HG03159 (cell line): ENCODE measurements at regions not wholly inside any gene's neighbourhood (a gene's known extent, or its start where the extent isn't known, plus 50 kb on each side); places are given as distances from the start of the nearest gene placed in this dataset.
"Not testable (repeated sequence)": the region's sequence is repeated elsewhere in the genome, so short reads cannot be mapped to it uniquely, and the experiment has no call there.

Source experiments
- ATAC-seq: cut with Tn5 transposase; IDR thresholded peaks from one replicate; pipeline ENCODE4 v1.9.1; 2021; ENCODE audit warnings: mild to moderate bottlenecking, moderate library complexity; ENCODE audit not compliant: unreplicated experiment

DNA sequence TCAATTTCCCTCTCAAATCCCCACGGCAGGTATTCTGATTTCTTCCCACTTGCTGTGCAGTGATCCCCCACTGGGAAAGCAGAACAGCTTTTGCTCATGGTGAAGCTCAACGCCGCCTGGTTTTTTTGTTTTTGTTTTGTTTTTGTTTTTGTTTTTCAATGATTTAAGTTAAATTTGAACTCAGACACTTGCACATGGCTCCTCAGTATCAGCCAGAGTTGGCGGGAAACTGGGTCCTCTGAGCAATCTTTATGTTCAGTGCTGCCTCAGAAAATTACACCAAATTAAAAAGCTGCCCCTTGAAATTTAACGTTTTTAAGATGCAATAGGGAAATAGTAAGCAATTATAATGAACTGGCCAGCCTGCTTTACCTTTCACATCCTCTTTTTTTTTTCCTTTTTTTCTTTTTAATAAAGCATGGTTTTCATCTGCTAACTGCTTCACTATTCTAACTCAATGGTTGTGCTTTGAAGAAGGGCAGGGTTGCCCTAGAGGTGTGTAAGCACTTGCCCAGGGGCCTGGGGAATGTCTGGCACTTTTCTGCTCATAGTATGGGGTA lies 277.0 kb upstream of the HNRNPA3 start:
- ATAC-seq = no peak

- no peak for ATAC-seq
Measured at GRCh38 chr2:176936410-176936809, 276.2 kb upstream of the HNRNPA3 start.

DNA sequence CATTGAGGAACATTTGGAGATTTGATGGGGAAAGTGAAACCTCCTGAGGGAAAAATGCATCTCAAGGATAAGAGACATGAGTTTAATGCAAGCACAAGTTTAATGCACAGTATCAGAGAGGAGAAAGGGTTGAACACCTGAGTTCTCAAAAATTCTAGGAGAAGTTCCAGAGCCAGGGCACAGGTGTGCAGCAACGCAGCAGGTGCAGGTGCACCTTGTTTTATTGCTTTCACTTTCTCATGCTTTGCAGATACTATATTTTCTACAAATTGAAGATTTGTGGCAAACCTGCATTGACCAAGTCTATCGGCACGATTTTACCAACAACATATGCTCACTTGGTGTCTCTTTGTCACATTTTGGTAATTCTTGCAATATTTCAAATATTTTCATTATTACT lies 267.6 kb upstream of the HNRNPA3 start:
- no peak for ATAC-seq

DNA sequence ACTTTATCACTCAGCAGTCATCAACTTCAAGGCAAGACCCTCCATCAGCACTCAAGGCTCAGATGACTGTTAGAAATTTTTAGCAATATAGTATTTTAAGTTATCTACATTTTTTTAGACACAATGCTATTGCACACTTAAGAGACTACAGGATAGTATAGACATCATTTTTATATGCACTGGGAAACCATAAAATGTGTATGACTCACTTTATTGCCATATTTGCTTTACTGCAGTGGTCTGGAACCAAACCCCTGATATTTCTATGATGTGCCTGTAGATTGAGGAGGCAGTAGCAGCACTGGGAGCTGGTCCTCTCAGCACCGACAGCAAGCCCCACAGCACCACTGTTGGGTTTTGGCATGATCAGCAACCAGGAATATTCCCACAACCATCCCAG lies 264.8 kb upstream of the HNRNPA3 start:
- no peak for ATAC-seq

- not testable (repeated sequence) for ATAC-seq
Measured at GRCh38 chr2:176951218-176951617, 261.4 kb upstream of the HNRNPA3 start.

GRCh38 chr2:176956791-176957190 lies 255.8 kb upstream of the HNRNPA3 start:
- no peak for ATAC-seq

DNA sequence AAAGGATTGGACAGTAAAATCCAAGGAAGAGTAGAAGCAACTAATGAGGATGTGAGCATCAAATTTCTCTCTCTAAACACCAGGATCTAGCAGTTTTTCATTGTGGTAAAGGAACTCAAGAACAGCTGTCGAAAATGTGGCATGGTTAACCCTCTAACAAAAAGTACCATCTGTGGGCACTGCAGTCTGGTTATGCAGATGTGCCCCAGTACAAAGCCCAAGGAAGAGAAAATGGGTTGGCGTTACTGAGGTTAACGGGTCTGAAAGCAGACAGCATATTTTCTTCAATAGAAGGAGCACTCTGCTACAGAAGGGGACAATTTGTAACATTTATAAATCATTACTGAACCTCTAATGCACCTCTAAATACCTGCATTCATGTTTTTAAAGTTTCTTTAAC lies 253.0 kb upstream of the HNRNPA3 start:
- no peak for ATAC-seq

GRCh38 chr2:176960061-176960460 lies 252.5 kb upstream of the HNRNPA3 start:
- no peak for ATAC-seq

DNA sequence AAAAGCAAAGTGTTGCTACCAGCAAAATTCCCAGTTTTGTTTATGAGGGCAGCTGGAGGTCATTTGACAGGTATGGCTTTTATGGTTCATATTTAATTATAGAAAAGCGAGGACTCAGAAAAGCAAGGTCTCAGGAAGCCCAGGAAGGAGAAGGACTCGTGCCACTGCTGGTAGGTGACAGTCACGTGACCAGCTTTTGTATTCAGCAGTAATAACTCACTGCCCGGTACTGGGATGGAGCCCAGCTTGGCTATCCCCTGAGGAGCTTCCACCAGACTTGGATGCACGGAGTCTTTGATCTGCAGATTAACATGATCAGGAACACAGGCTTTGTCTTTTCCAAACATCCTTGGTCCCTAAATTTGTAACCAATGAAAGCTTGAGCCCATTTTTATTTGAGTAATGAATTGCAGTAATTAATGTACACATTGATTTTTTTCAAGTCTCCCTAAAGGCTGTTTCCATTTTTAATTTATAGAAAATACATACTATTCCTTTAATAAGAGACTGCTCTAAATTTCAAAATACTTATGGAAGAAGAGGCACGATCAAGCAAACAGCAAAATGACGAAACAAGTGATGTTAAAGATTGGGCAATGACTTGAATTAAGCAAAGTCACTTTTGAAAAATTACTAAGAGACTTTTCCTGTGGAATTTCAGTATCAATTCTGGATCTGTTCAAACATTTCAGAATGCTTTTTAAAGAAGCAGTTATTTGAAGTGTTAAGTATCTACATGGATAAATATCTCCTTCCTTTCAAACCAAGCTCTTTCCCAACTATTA lies 251.7 kb upstream of the HNRNPA3 start:
- ATAC-seq = no peak

- no peak for ATAC-seq
Measured at GRCh38 chr2:176961775-176962619, 250.6 kb upstream of the HNRNPA3 start.

DNA sequence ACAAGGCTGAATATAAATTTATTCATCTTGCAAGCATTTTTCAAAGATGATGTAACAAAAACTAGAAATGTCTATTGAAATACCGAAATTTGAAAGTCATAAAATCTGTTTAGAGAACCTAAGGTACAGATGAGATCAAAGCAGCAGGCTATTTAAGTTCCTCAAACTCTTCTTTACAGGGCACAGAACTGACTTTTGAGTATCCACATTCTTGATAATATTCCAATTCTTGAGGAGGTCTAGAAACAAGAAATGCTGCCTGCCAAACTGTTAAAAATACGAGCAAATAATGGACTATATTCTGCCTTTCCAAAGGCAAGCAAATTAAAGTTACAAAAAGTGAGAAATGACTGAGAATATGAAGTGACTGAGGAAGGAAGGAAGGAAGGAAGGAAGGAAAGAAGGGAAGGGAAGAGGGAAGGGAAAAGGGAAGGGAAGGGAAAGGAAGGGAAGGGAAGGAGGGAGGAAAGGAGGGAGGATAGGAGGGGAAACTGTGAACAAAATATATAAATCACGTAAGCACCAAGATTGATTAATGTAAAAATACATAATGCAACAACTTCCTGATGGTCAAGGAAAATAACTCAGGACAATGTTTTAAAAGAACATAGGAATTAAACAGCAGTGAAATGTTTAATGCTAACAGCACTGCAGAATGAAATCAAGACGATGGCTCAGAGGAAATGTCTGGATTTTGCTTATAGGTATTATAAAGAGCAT lies 248.9 kb upstream of the HNRNPA3 start:
- no peak for ATAC-seq

- peak; percentile 70 for ATAC-seq
Measured at GRCh38 chr2:176967911-176968450, 244.6 kb upstream of the HNRNPA3 start.

GRCh38 chr2:176969642-176970359 lies 242.8 kb upstream of the HNRNPA3 start:
- no peak for ATAC-seq

- no peak for ATAC-seq
Measured at GRCh38 chr2:176976736-176977685, 235.6 kb upstream of the HNRNPA3 start.

GRCh38 chr2:176978921-176979320 lies 233.7 kb upstream of the HNRNPA3 start:
- no peak for ATAC-seq

DNA sequence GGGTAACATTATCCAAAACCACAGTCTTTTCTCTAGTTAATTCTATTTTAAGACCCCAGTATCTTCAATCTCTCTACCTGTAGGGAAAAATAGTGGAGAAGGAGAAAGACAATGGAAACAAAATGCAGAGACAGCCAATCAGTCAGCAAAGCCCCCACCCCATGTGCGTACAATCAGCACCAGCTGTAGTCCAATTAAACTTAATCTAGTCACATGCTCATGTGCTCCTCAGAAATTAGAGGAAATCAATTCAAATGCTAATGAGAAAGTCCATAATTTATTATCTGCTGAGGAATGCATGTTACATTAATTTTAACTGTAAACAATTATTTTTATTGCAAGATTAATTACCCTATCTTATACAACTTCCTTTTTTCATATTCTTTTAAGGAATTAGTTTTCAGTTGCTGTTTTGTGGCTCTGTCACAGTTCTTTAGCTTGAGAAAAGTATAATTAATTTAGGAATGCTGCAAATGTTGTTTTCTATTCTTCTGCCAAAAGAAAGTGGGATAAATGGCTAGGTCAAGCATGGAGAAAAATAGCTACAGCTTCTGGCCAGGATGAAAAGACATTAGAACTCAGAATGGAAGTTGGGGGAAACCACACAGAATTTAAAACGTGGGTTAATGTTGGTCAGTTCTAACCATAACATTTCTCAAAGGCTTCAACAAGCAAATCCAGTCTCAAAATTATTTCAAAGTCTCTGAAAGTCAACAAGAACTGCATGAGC lies 232.4 kb upstream of the HNRNPA3 start:
- ATAC-seq = no peak

DNA sequence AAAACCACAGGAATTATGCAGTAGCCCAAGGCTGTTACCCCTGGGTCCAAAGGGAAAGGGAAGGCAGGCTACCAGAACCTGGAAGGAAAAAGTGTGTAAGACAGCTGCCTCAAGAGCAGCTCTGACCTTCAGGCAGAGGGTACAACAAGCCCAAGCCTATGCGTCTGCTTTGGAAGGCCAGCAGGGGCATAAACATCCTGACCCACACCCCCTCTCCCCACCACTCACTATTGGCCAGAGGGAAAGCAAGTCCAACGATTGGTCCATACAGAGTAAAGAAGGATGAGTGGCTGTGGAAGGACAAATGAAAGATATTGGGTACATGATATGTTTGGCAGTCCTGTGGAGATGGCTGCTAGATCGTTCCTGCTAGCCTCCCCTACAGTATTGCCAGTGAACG lies 227.6 kb upstream of the HNRNPA3 start:
- no peak for ATAC-seq

DNA sequence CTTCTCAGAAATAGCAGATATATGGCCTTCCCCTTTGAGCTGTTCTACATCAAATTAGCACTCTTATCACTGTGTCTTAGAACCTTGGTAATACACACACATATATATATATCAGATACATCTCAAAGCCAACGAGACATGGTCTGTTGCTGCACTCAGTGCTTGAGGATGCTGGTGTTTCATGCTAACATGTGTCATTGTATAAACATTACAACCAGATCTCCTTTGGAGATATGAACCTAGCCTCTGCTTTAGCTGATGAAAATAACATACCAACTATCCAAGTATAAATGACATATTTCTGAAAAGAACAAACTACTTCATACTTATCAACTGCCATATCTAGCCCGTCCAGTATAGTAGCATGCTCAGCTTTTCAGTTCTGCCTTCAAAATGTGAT lies 226.7 kb upstream of the HNRNPA3 start:
- no peak for ATAC-seq
